Suprapubic skin (tissue), 4 donors: ENCODE measurements at regions not wholly inside any gene's neighbourhood (a gene's known extent, or its start where the extent isn't known, plus 50 kb on each side); places are given as distances from the start of the nearest gene placed in this dataset.

Experiments
- CTCF ChIP-seq, 2 donors: fragments of 200-600 bp in 1 of 2; fragments of 450-650 bp in 1 of 2; sonication (generic) in 1 of 2; IDR thresholded peaks; one replicate each; pipeline ENCODE4 v1.5.1; 2016 to 2019; ENCODE audit warnings: antibody characterized with exemption in 2 of 2, mild to moderate bottlenecking in 1 of 2, moderate library complexity in 1 of 2
- EP300 ChIP-seq: sonication (generic); formaldehyde crosslinking; IDR thresholded peaks from one replicate; pipeline ENCODE4 v1.6.1; 2017; ENCODE audit warnings: antibody characterized with exemption
- POLR2A ChIP-seq, 2 donors: fragments of 450-650 bp; IDR thresholded peaks; one replicate each; pipeline ENCODE4 v1.6.1; 2017; ENCODE audit warnings: antibody characterized with exemption in 2 of 2, mild to moderate bottlenecking in 2 of 2, moderate library complexity in 2 of 2
- POLR2AphosphoS5 ChIP-seq, 3 donors: sonication (generic); formaldehyde crosslinking; IDR thresholded peaks; one replicate each; pipeline ENCODE4 v1.6.1; 2017; ENCODE audit warnings: antibody characterized with exemption in 3 of 3

- TF ChIP-seq CTCF (IDR thresholded peaks at IDR 0.05) (no peak), POLR2A (IDR thresholded peaks at IDR 0.05) (no peak), EP300 (no peak), POLR2AphosphoS5 (IDR thresholded peaks at IDR 0.05) (no peak)
Measured at GRCh38 chr2:7479603-7480002, 562.4 kb downstream of the RNF144A start.
